ENCODE measurements at regions not wholly inside any gene's neighbourhood (a gene's known extent, or its start where the extent isn't known, plus 50 kb on each side); places are given as distances from the start of the nearest gene placed in this dataset.

- no peaks in the 10 kb centered on the region for H3K9me3 ChIP-seq (ENCODE audit: control insufficient read depth, insufficient read depth, low read depth, low read length)
- no peak for TF ChIP-seq POLR2AphosphoS5 (IDR thresholded peaks at IDR 0.05; ENCODE audit: low read depth, low read length)
- TF ChIP-seq TCF7L2 (IDR thresholded peaks at IDR 0.05; ENCODE audit: low read depth, low read length): no peak
- no peak for TF ChIP-seq SIN3A (IDR thresholded peaks at IDR 0.05; ENCODE audit: borderline replicate concordance, insufficient read depth, low read depth, low read length)
- TF ChIP-seq, protein P1, sequence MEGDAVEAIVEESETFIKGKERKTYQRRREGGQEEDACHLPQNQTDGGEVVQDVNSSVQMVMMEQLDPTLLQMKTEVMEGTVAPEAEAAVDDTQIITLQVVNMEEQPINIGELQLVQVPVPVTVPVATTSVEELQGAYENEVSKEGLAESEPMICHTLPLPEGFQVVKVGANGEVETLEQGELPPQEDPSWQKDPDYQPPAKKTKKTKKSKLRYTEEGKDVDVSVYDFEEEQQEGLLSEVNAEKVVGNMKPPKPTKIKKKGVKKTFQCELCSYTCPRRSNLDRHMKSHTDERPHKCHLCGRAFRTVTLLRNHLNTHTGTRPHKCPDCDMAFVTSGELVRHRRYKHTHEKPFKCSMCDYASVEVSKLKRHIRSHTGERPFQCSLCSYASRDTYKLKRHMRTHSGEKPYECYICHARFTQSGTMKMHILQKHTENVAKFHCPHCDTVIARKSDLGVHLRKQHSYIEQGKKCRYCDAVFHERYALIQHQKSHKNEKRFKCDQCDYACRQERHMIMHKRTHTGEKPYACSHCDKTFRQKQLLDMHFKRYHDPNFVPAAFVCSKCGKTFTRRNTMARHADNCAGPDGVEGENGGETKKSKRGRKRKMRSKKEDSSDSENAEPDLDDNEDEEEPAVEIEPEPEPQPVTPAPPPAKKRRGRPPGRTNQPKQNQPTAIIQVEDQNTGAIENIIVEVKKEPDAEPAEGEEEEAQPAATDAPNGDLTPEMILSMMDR (IDR thresholded peaks at IDR 0.05): no peak
- TF ChIP-seq, protein P2, sequence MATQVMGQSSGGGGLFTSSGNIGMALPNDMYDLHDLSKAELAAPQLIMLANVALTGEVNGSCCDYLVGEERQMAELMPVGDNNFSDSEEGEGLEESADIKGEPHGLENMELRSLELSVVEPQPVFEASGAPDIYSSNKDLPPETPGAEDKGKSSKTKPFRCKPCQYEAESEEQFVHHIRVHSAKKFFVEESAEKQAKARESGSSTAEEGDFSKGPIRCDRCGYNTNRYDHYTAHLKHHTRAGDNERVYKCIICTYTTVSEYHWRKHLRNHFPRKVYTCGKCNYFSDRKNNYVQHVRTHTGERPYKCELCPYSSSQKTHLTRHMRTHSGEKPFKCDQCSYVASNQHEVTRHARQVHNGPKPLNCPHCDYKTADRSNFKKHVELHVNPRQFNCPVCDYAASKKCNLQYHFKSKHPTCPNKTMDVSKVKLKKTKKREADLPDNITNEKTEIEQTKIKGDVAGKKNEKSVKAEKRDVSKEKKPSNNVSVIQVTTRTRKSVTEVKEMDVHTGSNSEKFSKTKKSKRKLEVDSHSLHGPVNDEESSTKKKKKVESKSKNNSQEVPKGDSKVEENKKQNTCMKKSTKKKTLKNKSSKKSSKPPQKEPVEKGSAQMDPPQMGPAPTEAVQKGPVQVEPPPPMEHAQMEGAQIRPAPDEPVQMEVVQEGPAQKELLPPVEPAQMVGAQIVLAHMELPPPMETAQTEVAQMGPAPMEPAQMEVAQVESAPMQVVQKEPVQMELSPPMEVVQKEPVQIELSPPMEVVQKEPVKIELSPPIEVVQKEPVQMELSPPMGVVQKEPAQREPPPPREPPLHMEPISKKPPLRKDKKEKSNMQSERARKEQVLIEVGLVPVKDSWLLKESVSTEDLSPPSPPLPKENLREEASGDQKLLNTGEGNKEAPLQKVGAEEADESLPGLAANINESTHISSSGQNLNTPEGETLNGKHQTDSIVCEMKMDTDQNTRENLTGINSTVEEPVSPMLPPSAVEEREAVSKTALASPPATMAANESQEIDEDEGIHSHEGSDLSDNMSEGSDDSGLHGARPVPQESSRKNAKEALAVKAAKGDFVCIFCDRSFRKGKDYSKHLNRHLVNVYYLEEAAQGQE (IDR thresholded peaks at IDR 0.05; ENCODE audit: insufficient read depth in 1 of 2, low read depth in 2 of 2, low read length in 1 of 2): no peak
- no TSS peak for BruUV-seq (replicated peaks)
- H3K4me3 ChIP-seq (ENCODE audit: low read depth in 2 of 2, low read length in 2 of 2): no peak overlapping the region
- ChIA-PET POLR2A (no interaction called here), CTCF (no interaction called here)
- ATAC-seq (no peak), DNase-seq (ENCODE audit: low read depth, low spot score) (no peak)
- no peaks in the 10 kb centered on the region for H3K4me1 ChIP-seq (ENCODE audit: control insufficient read depth, insufficient read depth, low read length)
- intact Hi-C loops (cut with micrococcal nuclease; ENCODE audit: unreplicated experiment) (no loop called here), in situ Hi-C loops (cut with HindIII; ENCODE audit: low pct_unique_long_range_greater_than_20kb, low sequenced_read_pairs) (no loop called here)
- H3K27me3 ChIP-seq (ENCODE audit: control insufficient read depth, insufficient read depth, low read length): no peaks in the 10 kb centered on the region
- H3K36me3 ChIP-seq (ENCODE audit: control insufficient read depth, insufficient read depth, low read length): no peaks in the 10 kb centered on the region
- no peak overlapping the region for H3K27ac ChIP-seq (ENCODE audit: low read length)
These were observed 320.1 kb downstream of the ZNF621 start for GRCh38 chr3:40844896-40845295.

GRCh38 chr3:40845447-40845846 is 320.7 kb downstream of the ZNF621 start:
- POLR2A ChIA-PET: no interaction called here
- intact Hi-C loops (cut with micrococcal nuclease; ENCODE audit: unreplicated experiment) (no loop called here), in situ Hi-C loops (cut with HindIII; ENCODE audit: low pct_unique_long_range_greater_than_20kb, low sequenced_read_pairs) (no loop called here)
- Histone ChIP-seq H3K36me3 (ENCODE audit: control insufficient read depth, insufficient read depth, low read length) (no peaks in the 10 kb centered on the region), H3K27ac (ENCODE audit: low read length) (no peak overlapping the region), H3K4me3 (ENCODE audit: low read depth in 2 of 2, low read length in 2 of 2) (no peak overlapping the region), H3K4me1 (ENCODE audit: control insufficient read depth, insufficient read depth, low read length) (no peaks in the 10 kb centered on the region), H3K9me3 (ENCODE audit: control insufficient read depth, insufficient read depth, low read depth, low read length) (no peaks in the 10 kb centered on the region), H3K27me3 (ENCODE audit: control insufficient read depth, insufficient read depth, low read length) (no peaks in the 10 kb centered on the region)
- DNase-seq (ENCODE audit: low read depth, low spot score): no peak
- CTCF ChIA-PET: no interaction called here
- ATAC-seq: no peak
- TF ChIP-seq, protein P2 (IDR thresholded peaks at IDR 0.05; ENCODE audit: insufficient read depth in 1 of 2, low read depth in 2 of 2, low read length in 1 of 2): no peak
- no peak for TF ChIP-seq SIN3A (IDR thresholded peaks at IDR 0.05; ENCODE audit: borderline replicate concordance, insufficient read depth, low read depth, low read length)
- no peak for TF ChIP-seq TCF7L2 (IDR thresholded peaks at IDR 0.05; ENCODE audit: low read depth, low read length)
- TF ChIP-seq POLR2AphosphoS5 (IDR thresholded peaks at IDR 0.05; ENCODE audit: low read depth, low read length): no peak
- TF ChIP-seq, protein P1 (IDR thresholded peaks at IDR 0.05): no peak
- no TSS peak for BruUV-seq (replicated peaks)
